Esophagus squamous epithelium (tissue), 4 donors: ENCODE measurements at regions not wholly inside any gene's neighbourhood (a gene's known extent, or its start where the extent isn't known, plus 50 kb on each side); places are given as distances from the start of the nearest gene placed in this dataset.

ENCODE experiments used
- POLR2A ChIP-seq, 4 donors: fragments of 450-650 bp; IDR thresholded peaks; one replicate each; pipeline ENCODE4 v1.6.1; 2017; ENCODE audit warnings: antibody characterized with exemption in 4 of 4, mild to moderate bottlenecking in 4 of 4, moderate library complexity in 3 of 4
- TF ChIP-seq, protein P1 (sequence below), 6 experiments: fragments of 450-650 bp in 4 of 6; fragments of 200-600 bp in 2 of 6; sonication (generic) in 2 of 6; IDR thresholded peaks; one replicate each; pipeline ENCODE4 v1.5.1; 2016 to 2019; ENCODE audit warnings: antibody characterized with exemption in 6 of 6, mild to moderate bottlenecking in 4 of 6, moderate library complexity in 4 of 6

DNA sequence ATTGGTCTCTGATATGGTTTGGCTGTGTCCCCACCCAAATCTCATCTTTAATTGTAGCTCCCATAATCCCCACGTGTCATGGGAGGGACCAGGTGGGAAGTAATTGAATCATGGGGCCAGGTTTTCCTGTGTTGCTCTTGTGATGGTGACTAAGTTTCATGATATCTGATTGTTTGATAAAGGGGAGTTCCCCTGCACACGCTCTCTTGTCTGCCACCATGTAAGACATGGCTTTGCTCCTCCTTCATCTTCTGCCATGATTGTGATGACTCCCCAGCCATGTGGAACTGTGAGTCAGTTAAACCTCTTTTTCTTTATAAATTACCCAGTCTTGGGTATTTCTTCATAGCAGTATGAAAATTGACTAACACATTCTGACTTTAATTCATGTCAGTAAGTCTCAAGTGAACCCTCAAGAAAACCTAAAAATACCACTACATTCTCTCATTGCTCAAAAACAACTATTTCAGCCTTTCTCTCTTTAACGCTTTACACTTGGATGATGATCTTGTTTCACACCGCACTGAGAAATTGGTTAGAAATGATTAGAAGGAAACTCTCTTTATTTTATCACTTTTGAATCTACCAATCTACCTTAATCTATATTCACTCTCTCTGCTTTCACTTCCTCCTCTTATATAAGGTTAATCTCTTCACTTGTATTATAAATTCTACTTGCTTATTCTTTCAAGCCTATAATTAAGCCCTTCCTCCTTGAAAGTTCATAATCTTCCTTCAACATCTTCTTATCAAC is 110.1 kb downstream of the GALR1 start:
- TF ChIP-seq, protein P1, sequence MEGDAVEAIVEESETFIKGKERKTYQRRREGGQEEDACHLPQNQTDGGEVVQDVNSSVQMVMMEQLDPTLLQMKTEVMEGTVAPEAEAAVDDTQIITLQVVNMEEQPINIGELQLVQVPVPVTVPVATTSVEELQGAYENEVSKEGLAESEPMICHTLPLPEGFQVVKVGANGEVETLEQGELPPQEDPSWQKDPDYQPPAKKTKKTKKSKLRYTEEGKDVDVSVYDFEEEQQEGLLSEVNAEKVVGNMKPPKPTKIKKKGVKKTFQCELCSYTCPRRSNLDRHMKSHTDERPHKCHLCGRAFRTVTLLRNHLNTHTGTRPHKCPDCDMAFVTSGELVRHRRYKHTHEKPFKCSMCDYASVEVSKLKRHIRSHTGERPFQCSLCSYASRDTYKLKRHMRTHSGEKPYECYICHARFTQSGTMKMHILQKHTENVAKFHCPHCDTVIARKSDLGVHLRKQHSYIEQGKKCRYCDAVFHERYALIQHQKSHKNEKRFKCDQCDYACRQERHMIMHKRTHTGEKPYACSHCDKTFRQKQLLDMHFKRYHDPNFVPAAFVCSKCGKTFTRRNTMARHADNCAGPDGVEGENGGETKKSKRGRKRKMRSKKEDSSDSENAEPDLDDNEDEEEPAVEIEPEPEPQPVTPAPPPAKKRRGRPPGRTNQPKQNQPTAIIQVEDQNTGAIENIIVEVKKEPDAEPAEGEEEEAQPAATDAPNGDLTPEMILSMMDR (IDR thresholded peaks at IDR 0.05), result no peak
- TF ChIP-seq POLR2A (IDR thresholded peaks at IDR 0.05), result no peak
